GM10847 (cell line): ENCODE measurements at regions not wholly inside any gene's neighbourhood (a gene's known extent, or its start where the extent isn't known, plus 50 kb on each side); places are given as distances from the start of the nearest gene placed in this dataset.

Source experiments
- POLR2A ChIP-seq: IDR thresholded peaks from 2 replicates; pipeline ENCODE4 v1.6.1; 2011; ENCODE audit not compliant: insufficient read length; ENCODE audit errors: extremely low read depth

GRCh38 chr5:143566139-143566538 is 162.7 kb upstream of the NR3C1 start:
- no peak for TF ChIP-seq POLR2A

- TF ChIP-seq POLR2A, result no peak
Measured at GRCh38 chr5:143564417-143564816, 160.9 kb upstream of the NR3C1 start.

GRCh38 chr5:143562935-143563334 is 159.4 kb upstream of the NR3C1 start:
- no peak for TF ChIP-seq POLR2A

- no peak for TF ChIP-seq POLR2A
Measured at GRCh38 chr5:143561219-143561618, 157.7 kb upstream of the NR3C1 start.

- no peak for TF ChIP-seq POLR2A
Measured at GRCh38 chr5:143560378-143560777, 156.9 kb upstream of the NR3C1 start.

GRCh38 chr5:143559586-143560109 is 156.2 kb upstream of the NR3C1 start:
- no peak for TF ChIP-seq POLR2A

- TF ChIP-seq POLR2A, result no peak
Measured at GRCh38 chr5:143558048-143558447, 154.6 kb upstream of the NR3C1 start.

GRCh38 chr5:143557061-143557818 is 153.8 kb upstream of the NR3C1 start:
- no peak for TF ChIP-seq POLR2A

- no peak for TF ChIP-seq POLR2A
Measured at GRCh38 chr5:143554918-143555477, 151.5 kb upstream of the NR3C1 start.

- no peak for TF ChIP-seq POLR2A
Measured at GRCh38 chr5:143554187-143554717, 150.8 kb upstream of the NR3C1 start.

- no peak for TF ChIP-seq POLR2A
Measured at GRCh38 chr5:143552680-143553079, 149.2 kb upstream of the NR3C1 start.

- TF ChIP-seq POLR2A, result no peak
Measured at GRCh38 chr5:143551820-143552251, 148.3 kb upstream of the NR3C1 start.

- no peak for TF ChIP-seq POLR2A
Measured at GRCh38 chr5:143550986-143551630, 147.6 kb upstream of the NR3C1 start.

- TF ChIP-seq POLR2A, result no peak
Measured at GRCh38 chr5:143547342-143547741, 143.9 kb upstream of the NR3C1 start.

- TF ChIP-seq POLR2A, result no peak
Measured at GRCh38 chr5:143546394-143546793, 142.9 kb upstream of the NR3C1 start.

GRCh38 chr5:143544606-143545005 is 141.1 kb upstream of the NR3C1 start:
- no peak for TF ChIP-seq POLR2A
